ENCODE measurements at regions not wholly inside any gene's neighbourhood (a gene's known extent, or its start where the extent isn't known, plus 50 kb on each side); places are given as distances from the start of the nearest gene placed in this dataset.

DNA sequence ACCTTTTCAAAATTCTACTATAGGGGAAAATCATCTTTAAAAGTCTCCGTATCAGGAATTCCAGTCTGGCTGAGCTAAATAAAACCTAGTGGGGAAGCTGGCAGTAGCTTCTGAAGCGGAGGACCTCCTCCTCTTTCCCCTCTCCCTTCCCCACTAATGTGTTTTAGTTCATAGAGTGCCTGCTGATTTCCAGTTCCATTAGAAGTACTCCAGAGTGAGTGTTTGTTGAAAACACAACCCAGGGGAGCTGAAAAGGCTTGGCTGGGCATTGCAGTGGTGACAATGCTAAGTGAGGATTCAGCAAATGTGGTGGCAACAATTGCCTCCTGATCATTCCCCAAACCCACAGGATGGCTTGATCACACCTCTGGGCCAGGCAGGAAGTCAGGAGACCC is 144.2 kb upstream of the FRMD6 start:
- TF ChIP-seq GATA3 (IDR thresholded peaks at IDR 0.05; ENCODE audit: low read depth, low read length) (no peak), GATA2 (IDR thresholded peaks at IDR 0.05; ENCODE audit: low read depth, low read length) (no peak)

Measured in SH-SY5Y (cell line).